Transverse colon (tissue), 4 donors: ENCODE measurements at regions not wholly inside any gene's neighbourhood (a gene's known extent, or its start where the extent isn't known, plus 50 kb on each side); places are given as distances from the start of the nearest gene placed in this dataset.

ENCODE experiments used
- POLR2A ChIP-seq: fragments of 450-650 bp; IDR thresholded peaks from one replicate; pipeline ENCODE4 v1.6.1; 2016; ENCODE audit warnings: antibody characterized with exemption, mild to moderate bottlenecking, moderate library complexity
- POLR2AphosphoS5 ChIP-seq, 3 donors: sonication (generic); formaldehyde crosslinking; IDR thresholded peaks; one replicate each; pipeline ENCODE4 v1.6.1; 2016; ENCODE audit warnings: antibody characterized with exemption in 3 of 3
- TF ChIP-seq, protein P1 (sequence below), 5 experiments: fragments of 200-600 bp in 3 of 5; fragments of 450-650 bp in 2 of 5; sonication (generic) in 3 of 5; IDR thresholded peaks; 1 replicate in 2 of 5; 2 replicates in 3 of 5; pipeline ENCODE4 v1.5.1; 2016 to 2017; ENCODE audit warnings: antibody characterized with exemption in 5 of 5, inconsistent platforms in 3 of 5, mild to moderate bottlenecking in 2 of 5, moderate library complexity in 1 of 5

DNA sequence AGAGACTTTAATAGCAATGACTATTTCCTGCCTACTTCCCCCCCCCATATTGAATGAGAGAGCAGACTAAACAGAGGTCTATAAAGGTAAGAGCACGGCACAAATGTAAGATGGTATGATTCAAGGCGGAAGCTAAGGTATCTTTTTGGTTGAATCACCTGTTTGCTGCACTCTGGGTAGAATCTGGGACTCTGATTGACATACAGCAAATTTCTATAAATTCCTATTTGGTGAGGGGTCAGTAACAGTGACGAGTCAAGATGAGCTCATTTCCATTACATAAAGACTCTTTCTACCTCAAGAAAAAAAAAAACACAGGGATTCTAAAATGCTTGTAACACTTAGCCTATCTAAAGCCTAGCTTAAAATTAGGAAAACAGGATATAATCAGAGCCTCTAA, 297.3 kb downstream of the TNS1 start:
- TF ChIP-seq, protein P1, sequence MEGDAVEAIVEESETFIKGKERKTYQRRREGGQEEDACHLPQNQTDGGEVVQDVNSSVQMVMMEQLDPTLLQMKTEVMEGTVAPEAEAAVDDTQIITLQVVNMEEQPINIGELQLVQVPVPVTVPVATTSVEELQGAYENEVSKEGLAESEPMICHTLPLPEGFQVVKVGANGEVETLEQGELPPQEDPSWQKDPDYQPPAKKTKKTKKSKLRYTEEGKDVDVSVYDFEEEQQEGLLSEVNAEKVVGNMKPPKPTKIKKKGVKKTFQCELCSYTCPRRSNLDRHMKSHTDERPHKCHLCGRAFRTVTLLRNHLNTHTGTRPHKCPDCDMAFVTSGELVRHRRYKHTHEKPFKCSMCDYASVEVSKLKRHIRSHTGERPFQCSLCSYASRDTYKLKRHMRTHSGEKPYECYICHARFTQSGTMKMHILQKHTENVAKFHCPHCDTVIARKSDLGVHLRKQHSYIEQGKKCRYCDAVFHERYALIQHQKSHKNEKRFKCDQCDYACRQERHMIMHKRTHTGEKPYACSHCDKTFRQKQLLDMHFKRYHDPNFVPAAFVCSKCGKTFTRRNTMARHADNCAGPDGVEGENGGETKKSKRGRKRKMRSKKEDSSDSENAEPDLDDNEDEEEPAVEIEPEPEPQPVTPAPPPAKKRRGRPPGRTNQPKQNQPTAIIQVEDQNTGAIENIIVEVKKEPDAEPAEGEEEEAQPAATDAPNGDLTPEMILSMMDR (IDR thresholded peaks at IDR 0.05): no peak
- TF ChIP-seq POLR2A: no peak
- TF ChIP-seq POLR2AphosphoS5 (IDR thresholded peaks at IDR 0.05): no peak
